IMR-90 (cell line): ENCODE measurements at regions not wholly inside any gene's neighbourhood (a gene's known extent, or its start where the extent isn't known, plus 50 kb on each side); places are given as distances from the start of the nearest gene placed in this dataset.

Source experiments
- ATAC-seq: fragments of 200-7000 bp; cut with Tn5 transposase; 2 replicates; pipeline ENCODE4 v1.9.1; 2020; ENCODE audit warnings: low read depth, mild to moderate bottlenecking, moderate library complexity
- BruUV-seq: library from RNA; stranded (reverse); fragments of 400-500 nt; replicated peaks from 2 replicates; lab custom pipeline; 2021; lab: Mats Ljungman, UMichigan
- CTCF ChIA-PET: fragments of 300-600 bp; formaldehyde crosslinking; extraction: SDS; loops from one replicate; lab custom pipeline; 2021; ENCODE audit warnings: antibody characterized with exemption; lab: Yijun Ruan, JAX
- POLR2A ChIA-PET: fragments of 300-600 bp; sonication (Branson Sonifier 250); formaldehyde crosslinking; loops from one replicate; lab custom pipeline; 2022; ENCODE audit warnings: antibody characterized with exemption; ENCODE audit not compliant: unreplicated experiment; lab: Charles Lee
- DNase-seq: peaks from one replicate; pipeline ENCODE4 v3.0.0; 2013
- H2AFZ ChIP-seq: replicated peaks from 2 replicates; pipeline ENCODE3; 2013; ENCODE audit warnings: low read length, mild to moderate bottlenecking; ENCODE audit not compliant: poor library complexity
- H2AK5ac ChIP-seq: 2 replicates; pipeline ENCODE4 v1.6.1; 2013; ENCODE audit warnings: low read depth, low read length, inconsistent platforms
- H2AK9ac ChIP-seq: replicated peaks from 2 replicates; pipeline ENCODE3; 2013; ENCODE audit warnings: mild to moderate bottlenecking, low read depth, low read length, moderate library complexity; ENCODE audit not compliant: poor library complexity
- H2BK120ac ChIP-seq: 2 replicates; pipeline ENCODE4 v1.6.1; 2013; ENCODE audit warnings: low read depth, low read length, inconsistent platforms
- H2BK15ac ChIP-seq: 3 replicates; pipeline ENCODE4 v1.6.1; 2013; ENCODE audit warnings: low read depth, low read length, inconsistent platforms
- H2BK20ac ChIP-seq: 2 replicates; pipeline ENCODE4 v1.6.1; 2013; ENCODE audit warnings: low read depth, mild to moderate bottlenecking, inconsistent platforms, low read length, moderate library complexity
- H2BK5ac ChIP-seq: 2 replicates; pipeline ENCODE4 v1.6.1; 2013; ENCODE audit warnings: mild to moderate bottlenecking, low read depth, low read length, inconsistent platforms; ENCODE audit not compliant: poor library complexity, severe bottlenecking
- H3K14ac ChIP-seq: replicated peaks from 2 replicates; pipeline ENCODE4 v1.6.1; 2013; ENCODE audit warnings: low read depth, low read length, inconsistent platforms
- H3K18ac ChIP-seq: 2 replicates; pipeline ENCODE4 v1.6.1; 2013; ENCODE audit warnings: low read depth, low read length, control low read depth
- H3K23ac ChIP-seq: 2 replicates; pipeline ENCODE4 v1.6.1; 2013; ENCODE audit warnings: low read depth, low read length, inconsistent platforms
- H3K27ac ChIP-seq: 2 replicates; pipeline ENCODE4 v1.5.1; 2013; ENCODE audit warnings: mild to moderate bottlenecking, control low read depth, low read length; ENCODE audit not compliant: insufficient read depth
- H3K27me3 ChIP-seq: 2 replicates; pipeline ENCODE4 v1.6.1; 2013; ENCODE audit warnings: low read length; ENCODE audit not compliant: control insufficient read depth, insufficient read depth
- H3K36me3 ChIP-seq: 2 replicates; pipeline ENCODE4 v1.6.1; 2013; ENCODE audit warnings: low read length, mixed read lengths; ENCODE audit not compliant: control insufficient read depth, insufficient read depth
- H3K4ac ChIP-seq: 2 replicates; pipeline ENCODE4 v1.6.1; 2013; ENCODE audit warnings: low read depth, low read length, inconsistent platforms
- H3K4me1 ChIP-seq: 2 replicates; pipeline ENCODE4 v1.6.1; 2013; ENCODE audit warnings: low read length, mixed read lengths; ENCODE audit not compliant: control insufficient read depth, insufficient read depth
- H3K4me2 ChIP-seq: 2 replicates; pipeline ENCODE4 v1.6.1; 2013; ENCODE audit warnings: low read depth, mild to moderate bottlenecking, control low read depth, low read length, moderate library complexity
- H3K4me3 ChIP-seq: 2 replicates; pipeline ENCODE4 v1.5.1; 2013; ENCODE audit warnings: low read depth, mild to moderate bottlenecking, control low read depth, low read length, moderate library complexity; ENCODE audit not compliant: insufficient read depth
- H3K56ac ChIP-seq: 2 replicates; pipeline ENCODE4 v1.6.1; 2013; ENCODE audit warnings: low read length, inconsistent platforms; ENCODE audit not compliant: insufficient read depth; ENCODE audit errors: extremely low read depth
- H3K79me1 ChIP-seq, 2 experiments: 2 replicates each; pipeline ENCODE4 v1.6.1; 2013; ENCODE audit warnings: low read length in 2 of 2, inconsistent platforms in 1 of 2, low read depth in 1 of 2
- H3K9ac ChIP-seq: 2 replicates; pipeline ENCODE4 v1.6.1; 2013; ENCODE audit warnings: low read depth, low read length, control low read depth
- H3K9me1 ChIP-seq: 2 replicates; pipeline ENCODE4 v1.6.1; 2013; ENCODE audit warnings: low read length, inconsistent platforms; ENCODE audit not compliant: insufficient read depth
- H3K9me3 ChIP-seq: 2 replicates; pipeline ENCODE4 v1.6.1; 2013; ENCODE audit warnings: low read length; ENCODE audit not compliant: control insufficient read depth, insufficient read depth
- H4K20me1 ChIP-seq: 2 replicates; pipeline ENCODE4 v1.6.1; 2013; ENCODE audit warnings: low read length, inconsistent platforms; ENCODE audit not compliant: insufficient read depth
- H4K5ac ChIP-seq: 2 replicates; pipeline ENCODE4 v1.6.1; 2013; ENCODE audit warnings: mild to moderate bottlenecking, low read depth, low read length, control low read depth
- H4K8ac ChIP-seq, 2 experiments: 2 replicates each; pipeline ENCODE4 v1.6.1; 2013; ENCODE audit warnings: low read depth in 2 of 2, low read length in 2 of 2, control low read depth in 1 of 2, inconsistent platforms in 1 of 2
- H4K91ac ChIP-seq: 2 replicates; pipeline ENCODE4 v1.6.1; 2013; ENCODE audit warnings: low read depth, low read length, inconsistent platforms; ENCODE audit not compliant: insufficient read depth
- BHLHE40 ChIP-seq: fragments of 150-350 bp; IDR thresholded peaks from 2 replicates; pipeline ENCODE4 v1.6.1; 2016; ENCODE audit warnings: mild to moderate bottlenecking, low read depth, low read length
- CEBPB ChIP-seq: IDR thresholded peaks from 2 replicates; pipeline ENCODE4 v1.6.1; 2012; ENCODE audit warnings: low read depth, low read length, improper control_type of control experiment
- CHD1 ChIP-seq: IDR thresholded peaks from 2 replicates; pipeline ENCODE4 v1.6.1; 2012; ENCODE audit warnings: low read depth, low read length, improper control_type of control experiment
- FOS ChIP-seq: fragments of 150-350 bp; IDR thresholded peaks from 2 replicates; pipeline ENCODE4 v1.6.1; 2016; ENCODE audit warnings: low read depth, low read length
- MAFK ChIP-seq: IDR thresholded peaks from 2 replicates; pipeline ENCODE4 v1.6.1; 2012; ENCODE audit warnings: low read depth, low read length, improper control_type of control experiment
- MAZ ChIP-seq: IDR thresholded peaks from 2 replicates; pipeline ENCODE4 v1.6.1; 2012; ENCODE audit warnings: low read depth, mild to moderate bottlenecking, low read length, improper control_type of control experiment, moderate library complexity, borderline replicate concordance
- MXI1 ChIP-seq: IDR thresholded peaks from 2 replicates; pipeline ENCODE4 v1.6.1; 2012; ENCODE audit warnings: low read depth, mild to moderate bottlenecking, low read length, moderate library complexity, borderline replicate concordance
- NFE2L2 ChIP-seq: fragments of 150-350 bp; IDR thresholded peaks from 2 replicates; pipeline ENCODE4 v1.6.1; 2016; ENCODE audit warnings: low read depth, mild to moderate bottlenecking, low read length
- POLR2A ChIP-seq: IDR thresholded peaks from 2 replicates; pipeline ENCODE4 v1.6.1; 2012; ENCODE audit warnings: mild to moderate bottlenecking, low read depth, low read length
- RCOR1 ChIP-seq: IDR thresholded peaks from 2 replicates; pipeline ENCODE4 v1.6.1; 2012; ENCODE audit warnings: mild to moderate bottlenecking, low read length, improper control_type of control experiment; ENCODE audit not compliant: insufficient replicate concordance
- RFX5 ChIP-seq: IDR thresholded peaks from 2 replicates; pipeline ENCODE4 v1.8.0; 2012; ENCODE audit warnings: low read depth, mild to moderate bottlenecking, low read length, moderate library complexity
- SMC3 ChIP-seq: fragments of 150-350 bp; IDR thresholded peaks from 2 replicates; pipeline ENCODE4 v1.6.1; 2016; ENCODE audit warnings: low read depth, mild to moderate bottlenecking, antibody characterized with exemption, low read length, moderate library complexity
- WGBS, 2 experiments: methylation state at CpG; one replicate each; pipeline versions ENCODE4 v1.1.5 to v1.1.7; 2013; ENCODE audit warnings: missing lambda C conversion rate in 2 of 2; ENCODE audit not compliant: insufficient read length in 1 of 2; ENCODE audit errors: extremely low coverage in 2 of 2; 5-methylcytosine and 5-hydroxymethylcytosine counted together
- dilution Hi-C: fragments of 300-500 bp; cut with HindIII; formaldehyde crosslinking; loops from one replicate; pipeline ENCODE4 v1.14.3; 2018; ENCODE audit warnings: low sequenced_read_pairs; ENCODE audit not compliant: unreplicated experiment
- in situ Hi-C: fragments of 300-500 bp; cut with MboI; formaldehyde crosslinking; loops from 3 replicates; pipeline ENCODE4 v1.14.3; 2019; ENCODE audit warnings: low sequenced_read_pairs, inconsistent platforms, mixed read lengths
- intact Hi-C: fragments of 100-400 bp; cut with micrococcal nuclease; formaldehyde crosslinking; loops from 2 replicates; pipeline ENCODE4 v1.10.0; 2022
- TF ChIP-seq, protein P1 (sequence below): fragments of 150-350 bp; IDR thresholded peaks from 2 replicates; pipeline ENCODE4 v1.6.1; 2017; ENCODE audit warnings: mild to moderate bottlenecking, antibody characterized with exemption, low read length, low read depth
- TF ChIP-seq, protein P2 (sequence below): conservative IDR thresholded peaks from 2 replicates; pipeline ENCODE4 v1.5.1; 2012; ENCODE audit warnings: mild to moderate bottlenecking, low read depth, low read length, improper control_type of control experiment
- TF ChIP-seq, protein P3 (sequence below): fragments of 150-350 bp; IDR thresholded peaks from 2 replicates; pipeline ENCODE4 v1.6.1; 2016; ENCODE audit warnings: low read depth, mild to moderate bottlenecking, low read length, moderate library complexity, borderline replicate concordance

DNA sequence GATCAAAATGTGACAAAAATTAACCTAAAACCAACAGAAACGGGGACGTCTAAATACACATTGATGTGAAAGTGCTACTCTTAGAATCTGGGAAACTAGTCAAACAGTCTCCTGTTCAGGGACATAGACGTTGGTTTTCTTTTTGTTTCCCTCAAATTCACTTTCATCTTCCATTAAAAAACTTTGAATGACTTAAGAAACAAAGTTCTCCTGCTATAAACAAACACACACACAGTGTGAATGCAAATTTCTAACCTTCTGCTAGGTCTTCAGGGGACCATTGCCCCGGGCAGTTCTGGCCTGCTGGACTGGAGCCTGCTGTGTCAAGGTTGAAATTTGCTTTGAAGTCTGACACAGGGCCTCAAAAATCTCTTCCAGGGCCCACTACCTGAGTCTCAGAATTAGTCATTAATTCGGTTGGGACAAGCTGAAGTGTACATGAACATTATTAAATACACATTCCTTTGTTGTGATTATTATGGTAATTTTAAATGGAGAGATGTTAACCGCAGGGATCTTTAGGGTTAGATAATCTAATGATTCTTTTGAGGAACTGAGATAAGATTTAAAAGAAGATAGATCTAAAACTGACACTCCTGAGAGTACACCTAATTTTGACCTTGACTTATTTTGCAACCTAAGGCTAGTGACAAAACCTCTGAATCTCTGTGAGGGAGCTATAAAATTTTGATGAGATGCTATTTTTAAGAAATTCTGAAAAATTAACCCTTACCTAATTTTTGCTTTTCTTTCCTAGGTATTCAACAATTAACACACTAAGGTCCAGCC is 1260.4 kb downstream of the ROBO1 start:
- H3K56ac ChIP-seq, result no peak overlapping the region
- H4K5ac ChIP-seq, result no peak overlapping the region
- BruUV-seq, result no TSS peak
- no peaks in the 10 kb centered on the region for H3K27me3 ChIP-seq
- H4K20me1 ChIP-seq, result no peaks in the 10 kb centered on the region
- H2BK120ac ChIP-seq, result no peak overlapping the region
- no peak overlapping the region for H4K8ac ChIP-seq
- H3K36me3 ChIP-seq, result no peaks in the 10 kb centered on the region
- no peak overlapping the region for H4K91ac ChIP-seq
- ATAC-seq, result no peak
- H3K23ac ChIP-seq, result no peak overlapping the region
- H3K14ac ChIP-seq, result no peak overlapping the region
- dilution Hi-C loops, result no loop called here
- no peaks in the 10 kb centered on the region for H3K4me1 ChIP-seq
- no peak overlapping the region for H2AFZ ChIP-seq
- no peak overlapping the region for H2BK15ac ChIP-seq
- no peak overlapping the region for H3K18ac ChIP-seq
- no peaks in the 10 kb centered on the region for H3K79me1 ChIP-seq
- intact Hi-C loops, result no loop called here
- no peak overlapping the region for H2BK20ac ChIP-seq
- H3K4me3 ChIP-seq, result no peak overlapping the region
- no peak for DNase-seq
- H2BK5ac ChIP-seq, result no peak overlapping the region
- no peak overlapping the region for H3K27ac ChIP-seq
- TF ChIP-seq BHLHE40 (no peak), CHD1 (no peak), NFE2L2 (no peak), SMC3 (no peak), FOS (no peak), POLR2A (no peak), CEBPB (no peak), MXI1 (no peak), RCOR1 (no peak), RFX5 (no peak), MAZ (no peak), MAFK (no peak)
- TF ChIP-seq, protein P1, sequence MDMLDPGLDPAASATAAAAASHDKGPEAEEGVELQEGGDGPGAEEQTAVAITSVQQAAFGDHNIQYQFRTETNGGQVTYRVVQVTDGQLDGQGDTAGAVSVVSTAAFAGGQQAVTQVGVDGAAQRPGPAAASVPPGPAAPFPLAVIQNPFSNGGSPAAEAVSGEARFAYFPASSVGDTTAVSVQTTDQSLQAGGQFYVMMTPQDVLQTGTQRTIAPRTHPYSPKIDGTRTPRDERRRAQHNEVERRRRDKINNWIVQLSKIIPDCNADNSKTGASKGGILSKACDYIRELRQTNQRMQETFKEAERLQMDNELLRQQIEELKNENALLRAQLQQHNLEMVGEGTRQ, result no peak
- TF ChIP-seq, protein P2, sequence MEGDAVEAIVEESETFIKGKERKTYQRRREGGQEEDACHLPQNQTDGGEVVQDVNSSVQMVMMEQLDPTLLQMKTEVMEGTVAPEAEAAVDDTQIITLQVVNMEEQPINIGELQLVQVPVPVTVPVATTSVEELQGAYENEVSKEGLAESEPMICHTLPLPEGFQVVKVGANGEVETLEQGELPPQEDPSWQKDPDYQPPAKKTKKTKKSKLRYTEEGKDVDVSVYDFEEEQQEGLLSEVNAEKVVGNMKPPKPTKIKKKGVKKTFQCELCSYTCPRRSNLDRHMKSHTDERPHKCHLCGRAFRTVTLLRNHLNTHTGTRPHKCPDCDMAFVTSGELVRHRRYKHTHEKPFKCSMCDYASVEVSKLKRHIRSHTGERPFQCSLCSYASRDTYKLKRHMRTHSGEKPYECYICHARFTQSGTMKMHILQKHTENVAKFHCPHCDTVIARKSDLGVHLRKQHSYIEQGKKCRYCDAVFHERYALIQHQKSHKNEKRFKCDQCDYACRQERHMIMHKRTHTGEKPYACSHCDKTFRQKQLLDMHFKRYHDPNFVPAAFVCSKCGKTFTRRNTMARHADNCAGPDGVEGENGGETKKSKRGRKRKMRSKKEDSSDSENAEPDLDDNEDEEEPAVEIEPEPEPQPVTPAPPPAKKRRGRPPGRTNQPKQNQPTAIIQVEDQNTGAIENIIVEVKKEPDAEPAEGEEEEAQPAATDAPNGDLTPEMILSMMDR, result no peak
- TF ChIP-seq, protein P3, sequence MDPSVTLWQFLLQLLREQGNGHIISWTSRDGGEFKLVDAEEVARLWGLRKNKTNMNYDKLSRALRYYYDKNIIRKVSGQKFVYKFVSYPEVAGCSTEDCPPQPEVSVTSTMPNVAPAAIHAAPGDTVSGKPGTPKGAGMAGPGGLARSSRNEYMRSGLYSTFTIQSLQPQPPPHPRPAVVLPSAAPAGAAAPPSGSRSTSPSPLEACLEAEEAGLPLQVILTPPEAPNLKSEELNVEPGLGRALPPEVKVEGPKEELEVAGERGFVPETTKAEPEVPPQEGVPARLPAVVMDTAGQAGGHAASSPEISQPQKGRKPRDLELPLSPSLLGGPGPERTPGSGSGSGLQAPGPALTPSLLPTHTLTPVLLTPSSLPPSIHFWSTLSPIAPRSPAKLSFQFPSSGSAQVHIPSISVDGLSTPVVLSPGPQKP, result no peak
- ChIA-PET POLR2A (no interaction called here), CTCF (no interaction called here)
- H3K4ac ChIP-seq, result no peak overlapping the region
- H3K9me3 ChIP-seq, result no peaks in the 10 kb centered on the region
- no peak overlapping the region for H2AK5ac ChIP-seq
- H3K9ac ChIP-seq, result no peak overlapping the region
- WGBS, 2 experiments, result no CpG with 5 or more reads among the region's 6 CpGs
- H3K9me1 ChIP-seq, result no peaks in the 10 kb centered on the region
- in situ Hi-C loops, result no loop called here
- H3K4me2 ChIP-seq, result no peak overlapping the region
- H2AK9ac ChIP-seq, result no peak overlapping the region
